Type B pancreatic cell (in vitro differentiated cells): ENCODE measurements at regions not wholly inside any gene's neighbourhood (a gene's known extent, or its start where the extent isn't known, plus 50 kb on each side); places are given as distances from the start of the nearest gene placed in this dataset.

Experiments used
- DNase-seq: peaks from one replicate; pipeline ENCODE4 v3.0.0; 2021; ENCODE audit warnings: mixed read lengths; ENCODE audit not compliant: unreplicated experiment; ENCODE audit errors: extremely low spot score
- H3K27ac Mint-ChIP-seq: 2 replicates; pipeline ENCODE4 v1.8.0; 2021; ENCODE audit warnings: mild to moderate bottlenecking, mixed read lengths
- H3K27me3 Mint-ChIP-seq: 2 replicates; pipeline ENCODE4 v1.8.0; 2021; ENCODE audit warnings: mixed read lengths
- H3K36me3 Mint-ChIP-seq: 2 replicates; pipeline ENCODE4 v1.8.0; 2021; ENCODE audit warnings: mixed read lengths
- H3K4me1 Mint-ChIP-seq: one replicate; pipeline ENCODE4 v1.8.0; 2021; ENCODE audit warnings: mixed read lengths; ENCODE audit not compliant: unreplicated experiment
- H3K4me3 Mint-ChIP-seq: 2 replicates; pipeline ENCODE4 v1.8.0; 2021; ENCODE audit warnings: mild to moderate bottlenecking, mixed read lengths
- H3K9me3 Mint-ChIP-seq: 2 replicates; pipeline ENCODE4 v1.8.0; 2021; ENCODE audit warnings: mixed read lengths
- TF ChIP-seq, protein P1 (sequence below): fragments of 200-600 bp; sonication (generic); conservative IDR thresholded peaks from 2 replicates; pipeline ENCODE4 v1.5.0; 2021; ENCODE audit warnings: antibody characterized with exemption, mild to moderate bottlenecking

DNA sequence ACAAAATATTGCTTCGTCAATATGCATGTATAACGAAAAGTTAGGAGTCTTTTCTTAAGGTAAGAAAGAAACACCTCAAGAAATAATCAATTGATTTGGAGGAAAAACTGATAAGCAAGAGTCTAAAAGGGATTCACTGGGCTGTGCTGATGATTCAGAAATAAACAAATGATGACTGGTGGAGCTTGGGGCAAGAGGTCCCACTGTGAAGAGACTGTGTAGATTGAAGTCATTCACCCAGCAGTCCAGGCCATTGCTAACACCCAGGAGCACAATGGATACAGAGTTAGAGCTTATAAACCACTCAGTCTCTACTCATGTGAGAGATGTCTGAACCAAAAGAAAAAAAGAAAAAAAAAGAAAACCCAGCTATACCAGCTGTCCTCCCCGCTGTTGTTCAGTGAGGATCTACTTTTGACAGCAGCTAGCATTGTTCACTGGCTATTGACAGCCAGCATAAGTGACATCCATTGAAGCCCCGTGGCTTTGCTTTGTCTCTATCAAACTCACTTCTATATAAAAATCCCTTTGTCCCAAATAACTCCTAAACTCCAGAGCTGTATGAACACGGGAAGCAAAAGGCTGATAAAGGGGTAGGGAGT is 255.5 kb downstream of the KCTD12 start:
- Mint-ChIP-seq H3K9me3 (peaks cover 7% of the 10 kb centered on the region), H3K4me3 (no peak overlapping the region), H3K36me3 (no peaks in the 10 kb centered on the region), H3K4me1 (peaks cover 8% of the 10 kb centered on the region), H3K27ac (no peak overlapping the region), H3K27me3 (peaks cover 14% of the 10 kb centered on the region)
- TF ChIP-seq, protein P1, sequence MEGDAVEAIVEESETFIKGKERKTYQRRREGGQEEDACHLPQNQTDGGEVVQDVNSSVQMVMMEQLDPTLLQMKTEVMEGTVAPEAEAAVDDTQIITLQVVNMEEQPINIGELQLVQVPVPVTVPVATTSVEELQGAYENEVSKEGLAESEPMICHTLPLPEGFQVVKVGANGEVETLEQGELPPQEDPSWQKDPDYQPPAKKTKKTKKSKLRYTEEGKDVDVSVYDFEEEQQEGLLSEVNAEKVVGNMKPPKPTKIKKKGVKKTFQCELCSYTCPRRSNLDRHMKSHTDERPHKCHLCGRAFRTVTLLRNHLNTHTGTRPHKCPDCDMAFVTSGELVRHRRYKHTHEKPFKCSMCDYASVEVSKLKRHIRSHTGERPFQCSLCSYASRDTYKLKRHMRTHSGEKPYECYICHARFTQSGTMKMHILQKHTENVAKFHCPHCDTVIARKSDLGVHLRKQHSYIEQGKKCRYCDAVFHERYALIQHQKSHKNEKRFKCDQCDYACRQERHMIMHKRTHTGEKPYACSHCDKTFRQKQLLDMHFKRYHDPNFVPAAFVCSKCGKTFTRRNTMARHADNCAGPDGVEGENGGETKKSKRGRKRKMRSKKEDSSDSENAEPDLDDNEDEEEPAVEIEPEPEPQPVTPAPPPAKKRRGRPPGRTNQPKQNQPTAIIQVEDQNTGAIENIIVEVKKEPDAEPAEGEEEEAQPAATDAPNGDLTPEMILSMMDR: no peak
- DNase-seq: no peak

DNA sequence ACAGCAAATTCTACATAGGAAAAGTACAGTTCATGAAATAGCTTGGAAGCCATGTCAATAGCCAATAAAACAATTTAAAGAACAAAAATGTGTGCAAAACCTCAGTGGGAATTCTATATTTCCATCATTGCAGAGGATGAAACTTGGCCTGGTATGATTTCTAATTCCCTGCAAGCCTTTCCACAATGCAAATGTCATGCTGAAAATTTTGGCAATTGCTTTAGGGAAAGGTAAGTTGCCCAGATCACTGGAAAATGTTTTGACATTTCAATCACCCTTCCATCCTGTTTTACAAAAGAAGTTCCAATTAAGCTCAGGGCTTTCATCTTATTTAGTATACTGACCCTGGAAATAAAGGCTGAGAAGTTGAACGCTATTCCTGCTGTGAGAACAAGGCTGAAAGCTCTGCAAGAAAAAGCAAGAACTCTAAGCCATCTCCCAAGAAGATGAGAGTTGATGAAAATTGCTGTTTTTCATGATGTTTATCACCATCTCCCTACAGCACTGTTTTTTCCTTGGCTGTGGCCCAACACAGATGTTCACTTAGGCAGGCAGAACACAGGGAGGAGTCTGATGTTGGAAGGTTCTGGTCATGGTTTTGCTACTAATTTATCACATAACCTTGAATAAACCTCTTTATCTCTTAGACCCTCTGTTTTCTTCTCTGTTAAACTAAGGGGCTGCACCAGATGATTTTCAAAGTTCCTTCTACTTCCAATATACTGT is 263.7 kb downstream of the KCTD12 start:
- Mint-ChIP-seq H3K27me3 (peaks cover 18% of the 10 kb centered on the region), H3K27ac (no peak overlapping the region), H3K4me1 (peaks cover 10% of the 10 kb centered on the region), H3K4me3 (no peak overlapping the region), H3K36me3 (no peaks in the 10 kb centered on the region), H3K9me3 (peaks cover 5% of the 10 kb centered on the region)
- TF ChIP-seq, protein P1: no peak
- DNase-seq: no peak

DNA sequence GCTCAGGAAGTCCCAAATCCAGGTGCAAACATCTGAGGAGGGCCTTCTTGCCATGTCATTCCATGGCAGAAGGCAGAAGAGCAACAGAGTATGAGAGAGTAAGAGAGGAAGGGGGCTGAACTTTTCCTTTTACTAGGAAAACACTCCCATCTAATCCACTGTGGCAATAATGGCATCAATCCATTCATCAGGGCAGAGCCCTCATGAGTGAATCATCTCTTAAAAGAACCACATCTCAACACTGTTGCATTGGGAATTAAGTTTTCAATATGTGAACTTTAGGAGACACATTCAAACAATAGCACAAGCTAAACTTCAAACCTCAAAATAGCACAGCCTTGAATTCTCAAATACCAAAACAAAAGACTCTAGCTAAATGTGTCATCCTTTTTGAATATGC is 264.5 kb downstream of the KCTD12 start:
- Mint-ChIP-seq H3K4me3 (no peak overlapping the region), H3K27me3 (peaks cover 16% of the 10 kb centered on the region), H3K27ac (no peak overlapping the region), H3K36me3 (no peaks in the 10 kb centered on the region), H3K4me1 (peaks cover 10% of the 10 kb centered on the region), H3K9me3 (peaks cover 5% of the 10 kb centered on the region)
- TF ChIP-seq, protein P1: no peak
- DNase-seq: no peak

DNA sequence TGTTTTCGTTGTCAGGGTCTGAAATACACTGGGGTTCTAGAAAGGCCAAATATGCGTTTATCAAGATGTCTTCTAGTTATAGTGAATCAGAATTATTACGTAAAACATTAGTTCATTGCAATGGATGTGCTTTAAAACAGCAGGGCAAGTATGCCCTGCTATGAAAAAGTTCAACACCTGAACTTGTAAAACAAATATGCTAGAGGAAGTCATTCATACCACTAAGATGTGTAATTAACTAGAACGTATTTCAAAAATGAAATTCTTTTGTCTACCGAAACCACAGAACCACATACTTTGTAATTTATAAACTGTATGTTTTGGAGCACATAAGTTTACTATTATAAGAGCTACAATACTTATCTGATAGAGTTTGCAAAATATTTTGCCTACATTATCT is 266.2 kb downstream of the KCTD12 start:
- peaks cover 10% of the 10 kb centered on the region for H3K4me1 Mint-ChIP-seq
- H3K4me3 Mint-ChIP-seq: no peak overlapping the region
- H3K36me3 Mint-ChIP-seq: no peaks in the 10 kb centered on the region
- no peaks in the 10 kb centered on the region for H3K9me3 Mint-ChIP-seq
- peaks cover 10% of the 10 kb centered on the region for H3K27me3 Mint-ChIP-seq
- H3K27ac Mint-ChIP-seq: no peak overlapping the region
- DNase-seq: no peak
- TF ChIP-seq, protein P1: no peak

DNA sequence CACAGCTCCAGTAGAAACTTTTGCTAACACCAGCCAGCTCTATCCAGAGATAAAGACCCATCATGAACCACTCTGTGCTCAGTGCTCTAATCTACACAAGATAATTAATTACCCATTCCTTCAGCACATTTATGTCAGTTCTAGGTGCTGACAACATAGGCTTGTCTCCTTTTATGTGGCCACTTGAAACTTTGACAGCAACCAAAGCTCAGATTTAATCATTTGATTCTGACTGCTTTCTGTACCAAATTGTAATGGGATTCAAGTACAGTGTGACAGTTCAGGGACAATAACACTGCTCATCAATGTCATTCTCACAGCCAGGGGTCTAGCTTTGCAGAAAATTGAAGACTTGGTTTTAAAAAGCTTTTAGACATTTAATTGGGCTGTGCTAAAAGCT is 266.6 kb downstream of the KCTD12 start:
- TF ChIP-seq, protein P1: no peak

More for the DNA sequence above, 266.6 kb downstream of the KCTD12 start:
- no peaks in the 10 kb centered on the region for H3K36me3 Mint-ChIP-seq
- H3K4me1 Mint-ChIP-seq: peaks cover 10% of the 10 kb centered on the region
- DNase-seq: no peak
- H3K27ac Mint-ChIP-seq: no peak overlapping the region
- H3K9me3 Mint-ChIP-seq: no peaks in the 10 kb centered on the region
- H3K4me3 Mint-ChIP-seq: no peak overlapping the region
- peaks cover 10% of the 10 kb centered on the region for H3K27me3 Mint-ChIP-seq
